ENCODE measurements at regions not wholly inside any gene's neighbourhood (a gene's known extent, or its start where the extent isn't known, plus 50 kb on each side); places are given as distances from the start of the nearest gene placed in this dataset.

- TF ChIP-seq POLR2A (IDR thresholded peaks at IDR 0.05) = no peak
- no peak for TF ChIP-seq CTCF (IDR thresholded peaks at IDR 0.05 in 8 of 11, conservative IDR thresholded peaks at IDR 0.05 in 3 of 11)
Observed at GRCh38 chr14:71397371-71397770, 490.1 kb downstream of the PCNX1 start.
